Retinal pigment epithelial cell (primary cell): ENCODE measurements at regions not wholly inside any gene's neighbourhood (a gene's known extent, or its start where the extent isn't known, plus 50 kb on each side); places are given as distances from the start of the nearest gene placed in this dataset.

Experiments used
- DNase-seq: peaks from one replicate; pipeline ENCODE4 v3.0.0-alpha.2; 2010; ENCODE audit warnings: low read depth
- H3K4me3 ChIP-seq: 2 replicates; pipeline ENCODE4 v1.5.1; 2011; ENCODE audit warnings: mild to moderate bottlenecking, low read length, control low read depth, moderate library complexity
- CTCF ChIP-seq: conservative IDR thresholded peaks from 2 replicates; pipeline ENCODE4 v1.5.1; 2011; ENCODE audit warnings: low read depth, low read length, control low read depth, inconsistent platforms

GRCh38 chr6:92337571-92337970 is 1081.8 kb downstream of the EPHA7 start:
- H3K4me3 ChIP-seq, result no peak overlapping the region
- DNase-seq, result no peak
- no peak for TF ChIP-seq CTCF

- TF ChIP-seq CTCF, result no peak
- DNase-seq, result peak; percentile 34
- H3K4me3 ChIP-seq, result no peak overlapping the region
Observed at GRCh38 chr6:92329208-92329847, 1090.0 kb downstream of the EPHA7 start.

- no peak overlapping the region for H3K4me3 ChIP-seq
- no peak for DNase-seq
- TF ChIP-seq CTCF, result no peak
Observed at GRCh38 chr6:92315312-92315711, 1104.0 kb downstream of the EPHA7 start.

GRCh38 chr6:92297101-92297500 is 1122.3 kb downstream of the EPHA7 start:
- TF ChIP-seq CTCF, result no peak
- no peak overlapping the region for H3K4me3 ChIP-seq
- DNase-seq, result no peak

GRCh38 chr6:92292067-92292466 is 1127.3 kb downstream of the EPHA7 start:
- no peak for DNase-seq
- no peak overlapping the region for H3K4me3 ChIP-seq
- no peak for TF ChIP-seq CTCF

- TF ChIP-seq CTCF, result no peak
Observed at GRCh38 chr6:92289831-92290230, 1129.5 kb downstream of the EPHA7 start.

GRCh38 chr6:92281571-92282076 is 1137.7 kb downstream of the EPHA7 start:
- no peak for TF ChIP-seq CTCF

More at GRCh38 chr6:92289831-92290230, 1129.5 kb downstream of the EPHA7 start:
- no peak for DNase-seq
- no peak overlapping the region for H3K4me3 ChIP-seq

More at GRCh38 chr6:92281571-92282076, 1137.7 kb downstream of the EPHA7 start:
- no peak overlapping the region for H3K4me3 ChIP-seq
- DNase-seq, result no peak
